OCI-LY3 (cell line): ENCODE measurements at regions not wholly inside any gene's neighbourhood (a gene's known extent, or its start where the extent isn't known, plus 50 kb on each side); places are given as distances from the start of the nearest gene placed in this dataset.
A peak's percentile ranks its signal among the peaks of the same experiment; 100 is the strongest.

Source experiments
- H2AFZ ChIP-seq: fragments of 200-600, 300-600 bp; shearing (Covaris generic); 2 replicates; pipeline ENCODE4 v1.6.0; 2014; ENCODE audit warnings: antibody characterized with exemption, low read depth, low read length
- H3K27ac ChIP-seq: fragments of 200-600, 300-600 bp; sonication (generic); 2 replicates; pipeline ENCODE4 v1.5.1; 2014; ENCODE audit warnings: mild to moderate bottlenecking, low read length, moderate library complexity, mixed read lengths
- H3K27me3 ChIP-seq: fragments of 200-600, 300-600 bp; sonication (generic); 2 replicates; pipeline ENCODE4 v1.6.1; 2014; ENCODE audit warnings: low read depth, low read length, mixed read lengths
- H3K36me3 ChIP-seq: fragments of 200-600, 300-600 bp; sonication (generic); replicated peaks from 2 replicates; pipeline ENCODE3; 2014; ENCODE audit warnings: low read depth, low read length, mixed read lengths
- H3K4me1 ChIP-seq: fragments of 300-600, 200-600 bp; sonication (generic); 2 replicates; pipeline ENCODE4 v1.6.1; 2014; ENCODE audit warnings: low read length, mixed read lengths
- H3K4me2 ChIP-seq: fragments of 200-600, 300-600 bp; sonication (generic); 2 replicates; pipeline ENCODE4 v1.6.1; 2014; ENCODE audit warnings: low read length, mixed read lengths
- H3K4me3 ChIP-seq: fragments of 300-600, 200-600 bp; sonication (generic); 2 replicates; pipeline ENCODE4 v1.5.1; 2014; ENCODE audit warnings: antibody characterized with exemption, mild to moderate bottlenecking, low read length, moderate library complexity
- H3K79me2 ChIP-seq: fragments of 300-600, 200-600 bp; shearing (Covaris generic); 2 replicates; pipeline ENCODE4 v1.6.1; 2014; ENCODE audit warnings: mild to moderate bottlenecking, low read length, mixed read lengths
- H3K9ac ChIP-seq: fragments of 300-600, 200-600 bp; shearing (Covaris generic); 2 replicates; pipeline ENCODE4 v1.6.0; 2014; ENCODE audit warnings: mild to moderate bottlenecking, low read length, moderate library complexity
- H3K9me3 ChIP-seq: fragments of 200-600, 300-600 bp; shearing (Covaris generic); 2 replicates; pipeline ENCODE4 v1.6.1; 2014; ENCODE audit warnings: low read length, mixed read lengths; ENCODE audit not compliant: insufficient read depth
- H4K20me1 ChIP-seq: fragments of 200-600, 300-600 bp; sonication (generic); 2 replicates; pipeline ENCODE4 v1.6.1; 2016; ENCODE audit warnings: low read length, mixed read lengths; ENCODE audit not compliant: insufficient read depth
- CTCF ChIP-seq: fragments of 200-600, 300-600 bp; sonication (generic); IDR thresholded peaks from 2 replicates; pipeline ENCODE4 v1.5.1; 2014; ENCODE audit warnings: antibody characterized with exemption, low read length, low read depth
- EZH2phosphoT487 ChIP-seq: fragments of 200-600 bp; shearing (Covaris generic); IDR thresholded peaks from 2 replicates; pipeline ENCODE4 v1.6.1; 2018; ENCODE audit warnings: antibody characterized with exemption, mixed run types, low read depth

- H3K27ac ChIP-seq: no peak overlapping the region
- H3K4me1 ChIP-seq: no peaks in the 10 kb centered on the region
- no peaks in the 10 kb centered on the region for H3K79me2 ChIP-seq
- no peak overlapping the region for H2AFZ ChIP-seq
- no peak overlapping the region for H3K4me2 ChIP-seq
- H3K9ac ChIP-seq: no peak overlapping the region
- H4K20me1 ChIP-seq: no peaks in the 10 kb centered on the region
- H3K36me3 ChIP-seq: no peaks in the 10 kb centered on the region
- TF ChIP-seq EZH2phosphoT487 (no peak), CTCF (no peak)
- H3K27me3 ChIP-seq: no peaks in the 10 kb centered on the region
- no peaks in the 10 kb centered on the region for H3K9me3 ChIP-seq
- no peak overlapping the region for H3K4me3 ChIP-seq
Measured at GRCh38 chr5:23864786-23865185, 357.4 kb downstream of the PRDM9 start.

GRCh38 chr5:23877847-23878246 lies 370.4 kb downstream of the PRDM9 start:
- H4K20me1 ChIP-seq: no peaks in the 10 kb centered on the region
- no peak for TF ChIP-seq CTCF
- no peak for TF ChIP-seq EZH2phosphoT487
- no peak overlapping the region for H3K27ac ChIP-seq

GRCh38 chr5:23884405-23885031 lies 377.1 kb downstream of the PRDM9 start:
- Histone ChIP-seq H4K20me1 (no peaks in the 10 kb centered on the region), H3K4me2 (0 out of 2 replicates have a peak overlapping the region, but pooled peaks have one; percentile 17), H3K27ac (no peak overlapping the region), H3K4me1 (no peaks in the 10 kb centered on the region), H3K9me3 (no peaks in the 10 kb centered on the region), H3K79me2 (no peaks in the 10 kb centered on the region), H2AFZ (0 out of 2 replicates have a peak overlapping the region, but pooled peaks have one; percentile 60), H3K9ac (no peak overlapping the region), H3K36me3 (no peaks in the 10 kb centered on the region), H3K27me3 (no peaks in the 10 kb centered on the region), H3K4me3 (no peak overlapping the region)
- TF ChIP-seq CTCF (no peak), EZH2phosphoT487 (no peak)

More at GRCh38 chr5:23877847-23878246, 370.4 kb downstream of the PRDM9 start:
- no peaks in the 10 kb centered on the region for H3K9me3 ChIP-seq
- no peaks in the 10 kb centered on the region for H3K79me2 ChIP-seq
- H3K27me3 ChIP-seq: no peaks in the 10 kb centered on the region
- H2AFZ ChIP-seq: no peak overlapping the region
- H3K4me2 ChIP-seq: no peak overlapping the region
- no peaks in the 10 kb centered on the region for H3K36me3 ChIP-seq
- no peak overlapping the region for H3K9ac ChIP-seq
- H3K4me3 ChIP-seq: no peak overlapping the region
- no peaks in the 10 kb centered on the region for H3K4me1 ChIP-seq

GRCh38 chr5:23893561-23893960 lies 386.2 kb downstream of the PRDM9 start:
- H3K4me1 ChIP-seq: no peaks in the 10 kb centered on the region
- 0 out of 2 replicates have a peak, but pooled peaks cover 10% of the 10 kb centered on the region for H3K9me3 ChIP-seq
- no peak overlapping the region for H3K27ac ChIP-seq
- H3K36me3 ChIP-seq: no peaks in the 10 kb centered on the region
- H2AFZ ChIP-seq: no peak overlapping the region
- TF ChIP-seq CTCF: no peak
- H3K79me2 ChIP-seq: no peaks in the 10 kb centered on the region
- H3K27me3 ChIP-seq: no peaks in the 10 kb centered on the region
- H3K4me2 ChIP-seq: no peak overlapping the region
- H3K4me3 ChIP-seq: no peak overlapping the region
- no peaks in the 10 kb centered on the region for H4K20me1 ChIP-seq
- no peak overlapping the region for H3K9ac ChIP-seq
